Central memory CD4-positive, alpha-beta T cell (primary cell): ENCODE measurements at regions not wholly inside any gene's neighbourhood (a gene's known extent, or its start where the extent isn't known, plus 50 kb on each side); places are given as distances from the start of the nearest gene placed in this dataset.
"Not testable (repeated sequence)": the region's sequence is repeated elsewhere in the genome, so short reads cannot be mapped to it uniquely, and the experiment has no call there.

Experiments used
- DNase-seq: peaks from one replicate; pipeline ENCODE4 v3.0.0; 2022

- DNase-seq = no peak
These were observed 123.3 kb upstream of the GBE1 start for GRCh38 chr3:81884791-81885190.

- DNase-seq = no peak
These were observed 115.4 kb upstream of the GBE1 start for GRCh38 chr3:81876826-81877225.

GRCh38 chr3:81874738-81875137 lies 113.3 kb upstream of the GBE1 start:
- no peak for DNase-seq

- DNase-seq = no peak
These were observed 111.1 kb upstream of the GBE1 start for GRCh38 chr3:81872566-81872965.

GRCh38 chr3:81871358-81872155 lies 110.1 kb upstream of the GBE1 start:
- no peak for DNase-seq

- DNase-seq = no peak
These were observed 107.9 kb upstream of the GBE1 start for GRCh38 chr3:81869382-81869781.

GRCh38 chr3:81868597-81868996 lies 107.2 kb upstream of the GBE1 start:
- DNase-seq = no peak

GRCh38 chr3:81867875-81868274 lies 106.4 kb upstream of the GBE1 start:
- DNase-seq = no peak

GRCh38 chr3:81865164-81865563 lies 103.7 kb upstream of the GBE1 start:
- not testable (repeated sequence) for DNase-seq

- no peak for DNase-seq
These were observed 102.8 kb upstream of the GBE1 start for GRCh38 chr3:81864272-81864671.

- no peak for DNase-seq
These were observed 102.3 kb upstream of the GBE1 start for GRCh38 chr3:81863756-81864155.

- DNase-seq = no peak
These were observed 100.1 kb upstream of the GBE1 start for GRCh38 chr3:81861593-81861992.

GRCh38 chr3:81859524-81859923 lies 98.1 kb upstream of the GBE1 start:
- DNase-seq = no peak

GRCh38 chr3:81853431-81853830 lies 92.0 kb upstream of the GBE1 start:
- DNase-seq = no peak

- DNase-seq = no peak
These were observed 89.7 kb upstream of the GBE1 start for GRCh38 chr3:81851176-81851575.

- no peak for DNase-seq
These were observed 85.5 kb upstream of the GBE1 start for GRCh38 chr3:81846988-81847387.

GRCh38 chr3:81841540-81841939 lies 80.1 kb upstream of the GBE1 start:
- no peak for DNase-seq

- DNase-seq = no peak
These were observed 78.2 kb upstream of the GBE1 start for GRCh38 chr3:81839504-81840094.

- no peak for DNase-seq
These were observed 77.0 kb upstream of the GBE1 start for GRCh38 chr3:81838457-81838856.

GRCh38 chr3:81837071-81837593 lies 75.7 kb upstream of the GBE1 start:
- DNase-seq = no peak

- DNase-seq = no peak
These were observed 68.5 kb upstream of the GBE1 start for GRCh38 chr3:81829937-81830336.

- DNase-seq = not testable (repeated sequence)
These were observed 67.8 kb upstream of the GBE1 start for GRCh38 chr3:81829272-81829671.

- DNase-seq = no peak
These were observed 62.5 kb upstream of the GBE1 start for GRCh38 chr3:81823882-81824395.

- no peak for DNase-seq
These were observed 61.6 kb upstream of the GBE1 start for GRCh38 chr3:81823086-81823485.
